ENCODE measurements at regions not wholly inside any gene's neighbourhood (a gene's known extent, or its start where the extent isn't known, plus 50 kb on each side); places are given as distances from the start of the nearest gene placed in this dataset.

- TF ChIP-seq CTCF (IDR thresholded peaks at IDR 0.05) (no peak), POLR2A (IDR thresholded peaks at IDR 0.05; ENCODE audit: low read depth) (no peak), POLR2AphosphoS5 (IDR thresholded peaks at IDR 0.05) (no peak), EP300 (IDR thresholded peaks at IDR 0.05) (no peak)
Measured at GRCh38 chr6:100260584-100260983, 204.1 kb downstream of the SIM1 start.

All from esophagus muscularis mucosa (tissue), 4 donors.